NCI-H2107 treated with DMSO at 0.1 percent for 48 hours (cell line): ENCODE measurements at regions not wholly inside any gene's neighbourhood (a gene's known extent, or its start where the extent isn't known, plus 50 kb on each side); places are given as distances from the start of the nearest gene placed in this dataset.

ENCODE experiments used
- DNase-seq: peaks from one replicate; lab custom pipeline; 2025; ENCODE audit not compliant: unreplicated experiment; lab: John Stamatoyannopoulos, UW

DNA sequence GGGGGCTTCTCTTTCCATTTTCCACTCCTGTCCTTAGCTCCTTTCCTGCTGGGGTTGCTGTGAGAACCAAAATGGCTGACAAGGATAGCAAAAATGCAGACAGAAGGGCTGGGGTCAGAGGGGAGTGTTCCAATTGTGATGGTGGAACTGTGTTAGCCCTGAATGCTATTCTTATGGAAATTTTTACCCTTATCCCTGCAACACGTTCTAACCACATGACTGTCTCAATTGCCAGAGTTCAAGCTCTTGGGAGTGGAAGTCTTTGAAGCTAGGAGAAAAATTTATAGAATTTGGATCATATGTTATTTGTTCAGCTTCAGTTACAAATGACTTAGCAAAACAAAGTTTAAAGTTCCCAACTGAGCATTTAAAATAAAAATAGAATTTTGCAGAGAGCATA is 134.1 kb downstream of the ADCYAP1R1 start:
- DNase-seq, result no peak

GRCh38 chr7:31175672-31176071 is 123.6 kb downstream of the ADCYAP1R1 start:
- no peak for DNase-seq

DNA sequence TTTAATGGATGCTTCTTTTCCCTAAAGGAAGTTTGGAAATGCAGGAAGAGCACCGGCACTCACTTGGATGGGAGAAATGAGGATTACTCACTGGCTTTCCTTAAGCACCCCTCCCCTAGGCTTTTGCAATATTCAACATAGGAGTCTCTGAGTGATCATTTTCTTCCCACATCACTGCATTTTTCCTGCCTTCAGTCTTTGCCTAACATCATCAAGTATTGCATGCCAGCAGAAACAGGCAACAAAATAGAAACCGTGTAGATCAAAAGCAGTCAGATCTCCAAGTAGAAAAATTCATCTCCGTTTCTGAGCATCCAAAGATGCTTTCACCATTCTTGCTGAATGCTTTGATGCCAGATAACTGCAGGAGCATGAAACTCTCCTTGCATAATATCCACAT is 119.9 kb downstream of the ADCYAP1R1 start:
- DNase-seq, result no peak

- DNase-seq, result no peak
Measured at GRCh38 chr7:31171216-31171785, 119.2 kb downstream of the ADCYAP1R1 start.
